ENCODE measurements at regions not wholly inside any gene's neighbourhood (a gene's known extent, or its start where the extent isn't known, plus 50 kb on each side); places are given as distances from the start of the nearest gene placed in this dataset.

- no peak for DNase-seq (ENCODE audit: low read depth)
These were observed 265.5 kb downstream of the PARN start for GRCh38 chr16:14364386-14365199.

DNA sequence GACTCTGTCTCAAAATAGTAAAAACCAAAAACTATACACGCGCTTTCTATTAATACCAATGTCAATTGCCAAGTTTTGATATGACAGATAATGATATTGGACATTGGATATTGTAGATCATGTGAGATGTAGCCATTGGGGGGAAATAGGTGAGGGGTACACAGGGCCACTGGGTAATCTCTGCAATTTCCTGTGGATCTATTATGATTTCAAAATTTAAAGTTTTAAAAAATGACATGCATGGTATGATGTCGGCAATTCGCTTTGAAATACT, 266.0 kb downstream of the PARN start:
- no peak for TF ChIP-seq CTCF (IDR thresholded peaks at IDR 0.05; ENCODE audit: low read depth, low read length)
- TF ChIP-seq, protein P1, sequence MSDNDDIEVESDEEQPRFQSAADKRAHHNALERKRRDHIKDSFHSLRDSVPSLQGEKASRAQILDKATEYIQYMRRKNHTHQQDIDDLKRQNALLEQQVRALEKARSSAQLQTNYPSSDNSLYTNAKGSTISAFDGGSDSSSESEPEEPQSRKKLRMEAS (IDR thresholded peaks at IDR 0.05; ENCODE audit: low read depth, low read length): no peak
- TF ChIP-seq POLR2A (IDR thresholded peaks at IDR 0.05; ENCODE audit: extremely low read depth, insufficient read length): no peak
- no peak for TF ChIP-seq MYC (IDR thresholded peaks at IDR 0.05; ENCODE audit: low read depth, low read length)
- no peak for DNase-seq (ENCODE audit: low read depth)
- no peak overlapping the region for H3K4me3 ChIP-seq (ENCODE audit: low read depth, low read length)

More at GRCh38 chr16:14364386-14365199, 265.5 kb downstream of the PARN start:
- H3K4me3 ChIP-seq (ENCODE audit: low read depth, low read length): no peak overlapping the region
- TF ChIP-seq CTCF (IDR thresholded peaks at IDR 0.05; ENCODE audit: low read depth, low read length) (no peak), MYC (IDR thresholded peaks at IDR 0.05; ENCODE audit: low read depth, low read length) (no peak), POLR2A (IDR thresholded peaks at IDR 0.05; ENCODE audit: extremely low read depth, insufficient read length) (no peak)
- TF ChIP-seq, protein P1 (IDR thresholded peaks at IDR 0.05; ENCODE audit: low read depth, low read length): no peak

GRCh38 chr16:14362774-14363371, 267.2 kb downstream of the PARN start:
- no peak for DNase-seq (ENCODE audit: low read depth)

DNA sequence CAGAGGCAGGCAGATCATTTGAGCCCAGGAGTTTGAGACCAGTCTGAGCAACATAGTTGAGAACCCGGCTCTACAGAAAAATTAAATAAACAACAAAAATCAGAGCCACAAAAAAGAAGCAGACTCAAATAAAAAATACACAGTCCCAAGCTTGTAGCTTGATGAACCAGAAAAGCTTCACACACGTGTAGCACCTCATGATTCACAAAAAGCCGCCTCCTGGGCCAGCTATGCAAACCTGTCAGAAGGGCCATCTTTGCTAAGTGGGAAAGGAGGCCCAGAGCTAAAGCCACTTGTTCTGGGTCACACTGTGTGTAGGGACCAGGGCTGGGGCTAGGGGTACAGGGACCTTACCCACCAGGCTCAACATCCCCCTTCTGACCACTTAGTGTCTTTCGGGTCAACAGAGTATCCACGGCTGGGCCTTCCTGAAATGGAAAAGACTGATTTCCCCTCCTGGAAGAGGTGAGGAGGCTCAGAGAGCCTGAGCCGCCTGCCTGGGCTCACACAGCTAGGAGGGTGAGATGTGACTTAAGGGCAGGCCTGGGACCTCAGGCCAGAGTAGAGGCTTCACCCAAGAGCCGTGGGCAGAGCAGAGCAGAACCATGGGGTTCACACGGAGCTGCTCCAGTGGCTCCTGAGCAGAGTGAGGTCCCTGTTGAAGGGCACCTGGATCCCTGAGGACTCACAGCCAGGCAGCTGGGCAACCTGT, 269.6 kb downstream of the PARN start:
- H3K4me3 ChIP-seq (ENCODE audit: low read depth, low read length): no peak overlapping the region
- TF ChIP-seq, protein P1 (IDR thresholded peaks at IDR 0.05; ENCODE audit: low read depth, low read length): no peak
- TF ChIP-seq POLR2A (IDR thresholded peaks at IDR 0.05; ENCODE audit: extremely low read depth, insufficient read length) (no peak), MYC (IDR thresholded peaks at IDR 0.05; ENCODE audit: low read depth, low read length) (no peak), CTCF (IDR thresholded peaks at IDR 0.05; ENCODE audit: low read depth, low read length) (no peak)
- no peak for DNase-seq (ENCODE audit: low read depth)

More at GRCh38 chr16:14362774-14363371, 267.2 kb downstream of the PARN start:
- no peak for TF ChIP-seq CTCF (IDR thresholded peaks at IDR 0.05; ENCODE audit: low read depth, low read length)
- no peak overlapping the region for H3K4me3 ChIP-seq (ENCODE audit: low read depth, low read length)

DNA sequence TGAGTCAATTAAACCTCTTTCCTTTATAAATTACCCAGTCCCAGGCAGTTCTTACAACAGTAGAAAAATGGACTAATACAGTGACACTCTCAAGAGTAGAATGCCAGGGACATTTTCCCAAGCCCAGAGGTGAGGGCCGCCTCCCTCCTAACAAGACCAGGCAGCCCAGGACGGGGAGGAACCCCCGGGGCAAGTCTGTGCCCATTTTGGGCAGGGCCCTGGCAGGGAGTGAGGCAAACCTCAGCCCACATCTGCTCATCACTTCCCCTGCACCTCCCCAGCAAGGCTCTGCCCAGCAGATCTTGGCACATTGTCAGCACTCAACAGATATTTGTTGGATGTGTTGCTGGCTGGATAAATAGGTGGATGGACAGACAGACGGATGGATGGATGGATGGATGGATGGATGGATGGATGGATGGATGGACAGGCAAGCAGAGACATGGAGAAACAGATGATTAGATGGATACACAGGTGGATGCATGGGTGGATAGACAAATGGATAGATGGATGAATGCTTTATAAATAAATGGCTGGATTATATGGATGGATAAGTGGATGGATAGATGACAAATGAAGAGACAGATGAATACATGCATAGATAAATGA, 271.3 kb downstream of the PARN start:
- TF ChIP-seq CTCF (IDR thresholded peaks at IDR 0.05; ENCODE audit: low read depth, low read length) (no peak), POLR2A (IDR thresholded peaks at IDR 0.05; ENCODE audit: extremely low read depth, insufficient read length) (no peak), MYC (IDR thresholded peaks at IDR 0.05; ENCODE audit: low read depth, low read length) (no peak)
- TF ChIP-seq, protein P1 (IDR thresholded peaks at IDR 0.05; ENCODE audit: low read depth, low read length): no peak
- no peak for DNase-seq (ENCODE audit: low read depth)
- no peak overlapping the region for H3K4me3 ChIP-seq (ENCODE audit: low read depth, low read length)

Measured in NB4 (cell line).